Hematopoietic multipotent progenitor cell treated with erythropoietin and hydrocortisone succinate and interleukin-3 and kit ligand, for 15 days (in vitro differentiated cells): ENCODE measurements at regions not wholly inside any gene's neighbourhood (a gene's known extent, or its start where the extent isn't known, plus 50 kb on each side); places are given as distances from the start of the nearest gene placed in this dataset.
"Not testable (repeated sequence)": the region's sequence is repeated elsewhere in the genome, so short reads cannot be mapped to it uniquely, and the experiment has no call there.

Source experiments
- DNase-seq: peaks from one replicate; pipeline ENCODE4 v3.0.0-alpha.2; 2015; ENCODE audit warnings: low spot score

DNA sequence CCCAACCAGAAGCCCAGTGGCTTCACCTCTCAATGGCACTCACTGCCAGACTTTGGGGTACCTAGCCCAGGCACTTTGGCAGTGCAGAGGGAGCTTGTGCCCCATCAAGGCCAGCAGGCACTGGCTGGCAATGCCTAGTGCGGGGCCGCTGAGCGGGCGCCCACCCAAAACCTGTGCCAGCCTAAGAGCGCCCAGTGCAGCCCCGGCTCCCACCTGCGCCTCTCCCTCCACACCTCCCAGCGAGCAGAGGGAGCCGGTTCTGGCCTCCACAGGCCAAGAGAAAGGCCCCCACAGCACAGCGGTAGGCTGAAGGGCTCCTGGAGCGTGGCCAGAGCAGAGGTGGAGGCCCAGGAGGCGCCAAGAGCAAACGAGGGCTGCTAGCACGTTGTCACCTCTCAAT, 930.8 kb downstream of the IPMK start:
- no peak for DNase-seq

DNA sequence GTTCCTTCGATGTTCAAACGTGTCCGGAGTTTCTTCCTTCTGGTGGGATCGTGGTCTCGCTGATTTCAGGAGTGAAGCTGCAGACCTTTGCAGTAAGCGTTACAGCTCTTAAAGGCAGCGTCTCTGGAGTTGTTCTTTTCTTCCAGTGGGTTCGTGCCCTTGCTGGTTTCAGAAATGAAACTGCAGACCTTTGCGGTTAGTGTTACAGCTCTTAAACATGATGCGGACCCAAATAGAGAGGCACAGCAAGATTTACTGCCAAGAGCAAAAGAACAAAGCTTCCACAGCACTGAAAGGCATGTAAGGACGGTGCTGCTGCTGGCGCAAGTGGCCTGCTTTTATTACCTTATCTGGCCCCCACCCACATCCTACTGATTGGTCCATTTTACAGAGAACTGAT, 931.4 kb downstream of the IPMK start:
- DNase-seq, result no peak

GRCh38 chr10:57334523-57334922, 933.2 kb downstream of the IPMK start:
- no peak for DNase-seq

- DNase-seq, result no peak
These were observed 933.8 kb downstream of the IPMK start for GRCh38 chr10:57333880-57334279.

DNA sequence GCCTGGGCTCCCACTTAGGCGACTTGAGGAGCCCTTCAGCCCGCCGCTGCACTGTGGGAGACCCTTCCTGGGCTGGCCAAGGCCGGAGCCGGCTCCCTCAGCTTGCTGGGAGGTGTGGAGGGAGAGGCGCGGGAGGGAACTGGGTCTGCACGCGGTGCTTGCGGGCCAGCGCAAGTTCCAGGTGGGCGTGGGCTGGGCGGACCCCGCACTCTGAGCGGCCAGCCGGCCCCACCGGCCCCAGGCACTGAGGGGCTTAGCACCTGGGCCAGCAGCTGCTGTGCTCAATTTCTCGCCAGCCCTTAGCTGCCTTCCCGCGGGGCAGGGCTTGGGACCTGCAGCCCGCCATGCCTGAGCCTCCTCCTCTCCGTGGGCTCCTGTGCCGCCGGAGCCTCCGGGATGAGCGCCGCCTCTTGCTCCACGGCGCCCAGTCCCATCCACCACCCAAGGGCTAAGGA, 946.3 kb downstream of the IPMK start:
- DNase-seq, result not testable (repeated sequence)

DNA sequence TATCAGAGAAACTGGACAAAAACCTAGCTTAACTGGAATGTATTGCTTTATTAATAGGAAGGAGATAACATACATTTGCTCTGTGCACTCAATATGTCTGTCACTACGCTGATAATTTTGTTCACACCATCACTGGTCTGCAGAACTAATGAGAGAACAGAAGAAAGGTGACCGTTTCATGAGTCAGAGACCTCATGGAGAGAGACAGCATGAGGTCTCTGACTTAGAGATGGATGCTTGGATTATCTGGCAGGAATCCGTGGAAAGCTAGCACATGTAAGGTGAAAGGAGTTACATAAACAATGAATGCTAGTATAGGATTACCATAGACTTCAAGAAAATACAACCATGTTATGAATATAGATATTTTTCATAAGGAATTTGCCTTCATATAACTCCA, 947.3 kb downstream of the IPMK start:
- no peak for DNase-seq

DNA sequence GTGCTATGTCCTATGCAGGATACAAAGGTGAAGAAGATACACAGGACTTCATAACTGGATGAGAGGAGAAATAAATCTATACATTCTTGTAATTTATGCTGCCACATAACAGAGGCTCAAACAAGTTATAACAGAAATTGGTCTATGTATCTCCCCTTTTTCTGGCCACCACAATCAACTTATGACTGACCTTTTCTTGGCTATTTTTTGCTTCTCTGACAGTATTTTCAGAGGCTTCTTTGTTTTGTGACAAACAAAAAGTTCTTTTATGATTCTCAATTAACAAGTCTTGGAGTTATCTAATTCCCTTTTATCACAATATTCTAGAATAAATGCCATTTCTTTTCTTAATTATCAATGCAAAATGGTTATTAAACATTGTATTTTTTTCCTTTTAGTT, 953.0 kb upstream of the ZWINT start:
- DNase-seq, result no peak

- DNase-seq, result no peak
These were observed 942.5 kb upstream of the ZWINT start for GRCh38 chr10:57303566-57303965.

DNA sequence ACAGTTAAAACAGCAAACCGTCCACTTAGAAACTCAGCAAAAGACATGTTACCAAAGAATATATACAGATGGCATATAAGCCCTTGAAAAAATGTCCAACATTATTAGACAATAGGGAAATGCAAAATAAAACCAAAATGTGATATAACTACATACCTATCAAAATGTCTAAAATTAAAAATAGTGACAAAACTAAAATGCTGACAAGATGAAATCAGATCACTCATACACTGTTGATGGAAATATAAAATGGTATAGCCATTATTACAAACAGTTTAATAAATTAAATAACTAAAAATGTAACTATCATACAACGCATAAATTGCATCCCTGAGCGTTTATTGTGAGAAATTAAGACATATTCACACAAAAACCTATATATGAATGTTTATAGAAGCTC, 939.7 kb upstream of the ZWINT start:
- DNase-seq, result no peak

- no peak for DNase-seq
These were observed 933.6 kb upstream of the ZWINT start for GRCh38 chr10:57294698-57295097.

GRCh38 chr10:57288754-57289153, 927.7 kb upstream of the ZWINT start:
- no peak for DNase-seq

- no peak for DNase-seq
These were observed 901.8 kb upstream of the ZWINT start for GRCh38 chr10:57262892-57263291.

DNA sequence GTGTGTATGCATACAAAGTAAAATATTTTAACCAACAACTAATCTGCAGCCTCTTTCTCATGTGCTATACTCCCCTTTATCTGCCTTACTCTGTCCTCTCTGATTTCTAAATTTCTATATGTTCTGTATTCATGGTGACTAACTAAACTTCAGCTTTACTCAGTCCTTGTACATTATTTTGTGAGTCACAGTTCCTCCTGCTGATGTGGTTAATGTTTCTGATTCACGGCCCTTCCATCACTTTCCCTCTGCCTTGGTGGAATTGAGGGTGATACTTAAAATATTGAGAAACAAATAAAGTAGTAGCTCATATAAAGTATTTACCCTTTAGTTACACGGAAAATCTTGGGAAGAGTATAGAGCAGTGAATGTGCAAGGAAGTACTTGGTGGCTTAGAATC, 899.1 kb upstream of the ZWINT start:
- no peak for DNase-seq

DNA sequence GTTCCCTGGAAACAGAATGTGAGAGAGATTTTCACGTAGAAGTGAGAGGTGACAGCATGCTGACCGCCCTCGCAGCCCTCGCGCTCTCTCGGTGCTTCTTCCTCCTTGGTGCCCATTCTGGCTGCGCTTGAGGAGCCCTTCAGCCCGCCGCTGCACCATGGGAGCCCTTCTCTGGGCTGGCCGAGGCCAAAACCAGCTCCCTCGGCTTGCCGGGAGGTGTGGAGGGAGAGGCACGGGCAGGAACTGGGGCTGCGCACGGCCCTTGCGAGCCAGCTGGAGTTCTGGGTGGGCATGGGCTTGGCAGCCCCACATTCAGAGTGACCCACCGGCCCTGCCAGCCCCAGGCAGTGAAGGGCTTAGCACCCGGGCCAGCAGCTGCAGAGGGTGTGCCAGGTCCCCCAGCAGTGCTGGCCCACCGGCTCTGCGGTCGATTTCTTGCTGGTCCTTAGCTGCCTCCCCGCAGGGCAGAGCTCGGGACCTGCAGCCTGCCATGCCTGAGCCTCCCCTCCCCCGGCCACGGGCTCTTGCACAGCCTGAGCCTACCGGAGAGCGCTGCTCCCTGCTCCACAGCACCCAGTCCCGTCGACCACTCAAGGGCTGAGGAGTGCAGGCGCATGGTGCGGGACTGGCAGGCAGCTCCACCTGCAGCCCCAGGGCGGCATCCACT, 888.7 kb upstream of the ZWINT start:
- DNase-seq, result no peak

DNA sequence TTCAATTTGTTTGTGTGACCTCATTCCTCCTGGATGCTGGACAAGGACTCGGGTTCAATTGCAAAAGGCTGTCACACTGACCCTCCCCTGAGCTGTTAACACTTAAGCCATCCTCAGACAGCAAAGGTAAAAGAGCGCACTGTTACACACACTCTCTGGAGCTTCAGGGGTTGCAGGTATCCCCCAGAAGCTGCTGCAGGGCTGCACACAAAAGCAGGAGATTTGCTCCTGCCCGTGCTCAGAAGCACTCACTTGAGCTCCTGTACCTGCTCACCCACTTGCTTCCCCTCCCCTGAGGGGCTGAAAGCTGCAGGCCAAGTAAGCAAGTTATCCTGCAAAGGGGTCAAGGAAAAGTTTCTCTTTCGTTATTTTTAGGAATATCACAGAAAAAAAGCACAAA, 886.2 kb upstream of the ZWINT start:
- DNase-seq, result no peak

- no peak for DNase-seq
These were observed 864.9 kb upstream of the ZWINT start for GRCh38 chr10:57225920-57226319.

GRCh38 chr10:57224811-57225210, 863.8 kb upstream of the ZWINT start:
- no peak for DNase-seq

GRCh38 chr10:57222603-57223002, 861.5 kb upstream of the ZWINT start:
- DNase-seq, result no peak

- no peak for DNase-seq
These were observed 861.1 kb upstream of the ZWINT start for GRCh38 chr10:57222129-57222528.

GRCh38 chr10:57221674-57222073, 860.6 kb upstream of the ZWINT start:
- no peak for DNase-seq

DNA sequence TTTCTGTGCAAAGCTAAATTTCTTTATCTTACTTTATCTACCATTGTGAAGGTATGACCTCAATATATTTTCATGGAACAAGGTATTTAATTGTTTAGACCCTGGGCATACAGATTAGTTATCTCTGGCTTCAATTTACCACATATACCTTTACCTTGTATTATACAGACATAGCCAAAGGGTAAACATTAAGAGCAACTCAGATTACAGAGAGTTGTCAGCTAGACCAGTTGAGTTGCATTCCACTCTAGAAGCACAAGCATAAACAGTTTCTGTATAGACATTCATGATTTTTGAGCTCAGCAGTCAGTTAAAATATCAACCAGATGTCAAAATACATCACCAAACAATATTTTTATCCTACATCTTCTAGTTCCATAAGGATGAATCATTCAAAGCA, 857.3 kb upstream of the ZWINT start:
- no peak for DNase-seq

DNA sequence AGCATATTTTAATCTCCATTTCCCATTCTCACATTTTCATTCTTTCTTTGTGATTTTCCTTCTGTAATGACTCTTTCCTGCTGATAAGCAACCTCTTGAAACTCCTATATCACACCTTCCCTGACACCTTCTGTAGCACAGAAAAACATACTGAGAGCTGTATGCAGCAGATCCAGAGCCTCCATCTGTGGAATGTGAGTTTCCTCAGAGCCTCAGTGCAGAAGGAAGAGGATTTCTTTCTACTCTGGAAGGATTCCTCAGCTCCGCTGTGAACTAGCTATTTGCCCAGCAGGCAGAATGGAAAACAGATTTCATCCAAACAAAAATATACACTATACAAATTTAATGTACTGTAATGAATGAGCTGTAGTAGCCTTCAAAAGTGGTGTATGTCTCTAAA, 841.3 kb upstream of the ZWINT start:
- DNase-seq, result no peak

DNA sequence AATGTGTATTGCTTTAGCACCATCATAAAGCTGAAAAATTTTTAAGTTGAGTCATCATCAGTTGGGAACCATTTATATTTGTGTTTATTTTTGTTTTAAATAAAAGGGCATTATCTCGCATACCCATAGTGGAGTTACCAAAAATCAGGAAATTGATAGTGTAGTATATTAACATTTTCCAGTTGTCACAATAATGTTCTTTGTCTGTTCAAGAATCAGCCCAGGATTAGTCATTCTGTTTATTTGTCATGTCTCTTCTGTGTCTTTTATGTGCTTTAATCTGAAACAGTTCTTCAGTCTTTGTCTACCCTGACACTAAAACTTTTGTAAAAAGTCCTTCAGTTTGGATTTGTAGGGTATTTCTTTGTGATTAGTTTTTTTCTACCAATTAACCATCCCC, 827.8 kb upstream of the ZWINT start:
- no peak for DNase-seq

GRCh38 chr10:57186201-57186600, 825.1 kb upstream of the ZWINT start:
- DNase-seq, result no peak

GRCh38 chr10:57169597-57169996, 808.5 kb upstream of the ZWINT start:
- DNase-seq, result no peak
